ENCODE measurements at regions not wholly inside any gene's neighbourhood (a gene's known extent, or its start where the extent isn't known, plus 50 kb on each side); places are given as distances from the start of the nearest gene placed in this dataset.
A peak's percentile ranks its signal among the peaks of the same experiment; 100 is the strongest.

DNA sequence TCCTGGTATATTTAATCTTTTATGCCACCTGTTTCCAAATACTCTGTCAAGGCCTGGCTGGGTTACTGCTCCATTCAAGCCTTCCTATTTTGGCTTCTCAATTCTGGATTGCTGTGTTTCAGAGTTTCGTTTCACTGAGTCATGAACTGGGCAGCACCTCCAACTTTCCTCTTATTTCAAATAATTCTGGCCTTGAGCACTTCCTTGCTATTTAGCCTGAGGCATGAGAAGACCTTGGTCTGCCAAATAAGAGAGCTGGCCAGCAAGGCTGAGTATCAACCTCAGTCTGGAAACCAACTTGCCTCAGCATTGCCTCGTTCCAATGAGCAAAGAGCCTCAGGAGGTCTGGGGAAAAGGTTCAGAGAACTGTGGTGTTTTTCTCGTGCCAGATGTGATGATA, 66.6 kb downstream of the TNFAIP3 start:
- DNase-seq (ENCODE audit: low read depth), result peak; percentile 98

DNA sequence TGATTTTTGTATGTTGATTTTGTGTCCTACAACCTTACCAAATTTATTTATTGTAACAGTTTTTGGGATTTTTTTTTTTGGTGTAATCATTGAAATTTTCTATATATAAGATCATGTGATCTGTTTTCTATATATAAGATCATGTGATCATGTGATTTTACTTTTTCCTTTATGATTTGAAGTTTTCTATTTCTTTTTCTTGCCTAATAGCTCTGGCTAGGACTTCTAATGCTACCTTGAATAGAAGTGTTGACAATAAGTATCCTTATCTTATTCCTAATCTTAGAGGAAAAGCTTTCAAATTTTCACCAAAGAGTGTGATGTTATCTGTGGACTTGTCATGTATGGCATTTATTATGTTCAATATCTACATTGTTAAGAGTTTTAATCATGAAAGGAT, 69.7 kb downstream of the TNFAIP3 start:
- no peak for DNase-seq (ENCODE audit: low read depth)

DNA sequence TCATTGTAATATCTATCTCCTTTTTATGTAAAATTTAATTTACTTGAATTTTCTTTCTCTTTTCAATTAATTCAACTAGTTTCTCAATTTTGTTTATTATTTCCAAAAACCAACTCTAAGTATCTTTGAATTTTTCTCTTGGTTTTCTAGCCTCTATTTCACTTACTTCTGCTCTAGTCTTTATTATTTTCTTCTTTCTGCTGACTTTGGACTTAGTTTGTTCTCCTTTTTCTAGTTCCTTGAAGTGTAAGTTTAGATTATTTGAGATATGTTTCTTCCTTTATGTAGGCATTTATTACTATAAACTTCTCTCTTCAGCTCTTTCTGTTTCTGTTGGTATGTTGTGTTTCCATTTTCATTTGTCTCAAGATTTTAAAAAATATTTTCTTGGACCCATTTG, 70.8 kb downstream of the TNFAIP3 start:
- DNase-seq (ENCODE audit: low read depth), result no peak

DNA sequence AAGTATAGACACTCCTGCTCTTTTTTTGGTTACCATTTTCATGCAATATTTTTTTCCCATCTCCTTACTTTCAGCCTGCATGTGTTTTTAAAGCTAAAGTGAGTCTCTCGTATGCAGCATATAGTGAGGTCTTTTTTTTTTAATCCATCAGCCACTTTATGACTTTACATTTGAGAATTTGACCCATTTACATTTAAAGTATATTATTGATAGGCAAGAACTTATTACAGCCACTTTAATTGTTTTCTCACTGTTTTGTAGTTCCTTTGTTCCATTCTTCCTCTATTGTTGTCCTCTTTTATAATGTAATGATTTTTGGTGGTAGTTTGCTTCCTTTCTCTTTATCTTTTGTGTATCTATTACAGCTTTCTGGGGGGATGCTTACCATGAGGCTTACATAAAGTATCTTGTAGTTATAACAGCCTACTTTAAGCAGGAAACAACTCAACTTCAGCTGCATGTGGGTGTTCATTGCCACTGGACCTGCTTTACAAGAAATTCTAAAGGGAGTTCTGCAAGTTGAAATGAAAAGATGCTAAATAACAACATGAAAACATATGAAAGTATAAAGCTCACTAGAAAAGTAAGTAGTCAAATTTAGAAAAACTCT, 71.8 kb downstream of the TNFAIP3 start:
- DNase-seq (ENCODE audit: low read depth), result no peak

DNA sequence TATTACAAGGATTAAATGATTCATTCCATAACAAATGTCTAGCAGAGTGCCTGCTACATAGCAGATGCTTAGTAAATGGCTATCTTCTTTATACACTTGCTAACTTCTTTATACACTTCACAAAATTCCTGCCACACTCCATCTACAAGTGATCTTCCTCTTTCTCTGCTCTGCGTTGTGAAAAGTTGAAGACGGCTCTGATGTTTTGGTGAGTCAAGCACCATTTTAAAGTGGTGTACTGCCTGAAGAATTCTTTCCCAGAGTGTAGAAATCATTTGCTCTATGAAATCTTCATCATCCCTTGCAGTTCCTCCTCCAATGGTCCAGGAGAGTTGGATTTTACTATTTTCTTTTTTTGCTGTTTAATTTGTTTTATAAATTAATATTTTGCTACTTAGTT, 74.9 kb downstream of the TNFAIP3 start:
- DNase-seq (ENCODE audit: low read depth), result no peak

DNA sequence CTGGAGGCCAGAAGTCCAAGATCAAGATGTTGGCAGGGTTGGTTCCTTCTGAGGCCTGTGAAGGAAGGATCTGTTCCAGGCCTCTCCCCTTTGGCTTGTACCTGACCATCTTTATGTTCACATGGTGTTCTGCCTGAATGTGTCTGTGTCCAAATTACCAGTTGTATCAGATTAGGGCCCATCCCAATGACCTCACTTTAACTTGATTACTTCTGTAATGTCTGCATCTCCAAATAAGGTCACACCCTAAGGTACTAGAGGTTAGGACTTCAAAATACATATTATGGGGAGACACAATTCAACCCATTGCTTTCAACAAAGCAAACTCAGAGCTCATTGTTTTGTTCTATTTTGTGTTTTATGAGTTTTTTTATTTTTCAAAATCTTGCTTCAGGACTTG, 75.7 kb downstream of the TNFAIP3 start:
- no peak for DNase-seq (ENCODE audit: low read depth)

DNA sequence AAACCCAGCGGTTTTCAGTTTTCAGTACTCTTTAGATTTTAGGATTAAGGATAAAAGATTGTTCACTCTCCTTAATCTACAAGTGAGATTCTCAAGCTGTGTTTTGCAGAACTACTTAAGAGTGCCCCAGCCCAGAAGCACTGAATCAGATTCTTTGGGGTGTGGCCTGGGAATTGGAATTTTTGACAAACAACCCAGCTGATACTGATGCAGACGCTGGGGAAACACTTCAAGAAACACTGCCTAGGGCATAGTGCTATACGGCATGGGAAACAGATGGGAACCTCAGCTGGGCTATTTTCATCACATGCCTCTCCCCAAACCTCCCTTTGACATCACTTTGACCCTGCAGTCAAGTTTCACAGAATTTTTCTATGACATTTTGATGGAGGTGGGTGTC, 77.3 kb downstream of the TNFAIP3 start:
- peak; percentile 58 for DNase-seq (ENCODE audit: low read depth)

DNA sequence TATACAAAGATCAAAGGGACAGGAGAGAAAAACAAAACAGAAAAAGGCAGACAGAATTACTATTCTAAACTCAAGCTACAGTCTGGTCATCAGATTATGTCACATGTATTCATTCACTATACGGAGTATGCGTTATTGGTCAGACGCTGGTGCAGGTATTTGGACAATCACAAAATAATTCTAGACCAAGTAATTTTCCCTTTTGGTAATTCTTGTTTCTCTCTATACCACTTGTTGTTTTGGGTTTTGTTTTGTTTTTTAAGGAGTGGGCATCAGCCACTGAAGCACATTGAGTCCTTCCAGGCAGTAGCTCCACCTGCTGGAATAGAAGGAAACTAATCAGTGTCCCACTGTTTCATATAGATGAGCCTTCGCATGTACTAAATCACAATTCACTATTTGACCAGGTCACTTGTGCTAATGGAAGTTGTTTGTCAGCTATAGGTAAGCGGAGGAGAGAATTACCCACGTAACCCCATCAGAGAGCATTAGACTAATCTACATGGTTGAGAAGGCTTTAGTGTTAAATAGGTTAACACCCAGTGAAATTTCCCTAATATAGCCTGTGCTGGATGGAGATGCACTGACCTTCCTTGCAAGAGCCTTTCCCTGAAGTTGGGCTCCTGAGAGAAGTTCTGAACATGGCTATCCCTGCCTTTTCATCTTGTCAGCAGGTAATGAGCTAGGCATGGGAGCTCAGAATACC, 77.9 kb downstream of the TNFAIP3 start:
- DNase-seq (ENCODE audit: low read depth), result peak; percentile 56

DNA sequence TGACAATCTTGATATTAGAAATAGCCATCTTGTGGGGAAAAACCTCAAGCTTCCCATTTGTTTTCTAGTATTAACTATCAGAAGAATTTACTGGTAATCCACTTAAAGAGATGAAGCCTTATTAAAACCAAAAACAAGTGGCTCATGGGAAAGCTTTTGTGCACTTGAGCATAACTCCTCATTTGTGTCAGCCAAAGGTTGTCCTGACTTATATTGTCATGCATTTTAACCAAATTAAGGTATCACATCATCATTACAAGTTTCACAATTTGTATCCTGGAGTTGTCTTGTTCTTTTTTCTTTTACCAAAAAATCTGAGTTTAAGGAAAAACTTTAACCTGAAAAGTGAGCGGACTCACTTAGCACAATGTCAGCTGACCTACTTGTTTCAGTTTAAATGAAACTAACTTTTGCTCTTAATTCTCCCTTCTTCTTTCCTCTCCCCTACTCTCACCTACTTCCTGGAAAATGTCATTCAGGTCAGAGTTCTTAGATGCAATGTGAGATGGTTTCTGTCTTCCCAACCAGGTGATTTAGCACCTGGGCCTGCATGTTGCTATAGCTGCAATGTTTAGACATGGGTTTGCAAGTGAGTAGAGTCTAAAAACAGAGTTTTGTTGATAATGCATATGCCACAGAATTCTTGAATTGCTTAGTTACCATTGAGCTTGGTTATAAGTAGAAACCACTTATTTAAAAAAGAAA, 82.8 kb downstream of the TNFAIP3 start:
- DNase-seq (ENCODE audit: low read depth), result no peak

DNA sequence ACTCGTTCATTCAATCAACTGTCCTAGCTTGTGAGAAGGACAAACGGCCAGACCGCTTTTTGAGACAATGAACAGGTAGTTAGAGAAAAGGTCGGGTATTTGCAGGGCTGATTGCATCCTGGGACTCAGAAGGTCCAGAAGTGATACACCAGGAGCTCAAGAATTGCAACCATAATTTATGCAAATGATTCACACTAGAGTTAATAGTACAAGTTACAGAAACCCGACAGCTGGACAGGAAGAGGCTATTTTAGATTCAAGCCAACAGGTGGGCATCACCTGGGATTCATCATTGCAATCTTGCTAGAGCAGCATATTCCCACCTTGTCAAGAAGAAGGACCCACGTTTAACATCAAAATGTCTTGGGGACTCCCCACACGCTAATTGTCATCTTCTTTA, 83.5 kb downstream of the TNFAIP3 start:
- DNase-seq (ENCODE audit: low read depth), result no peak

DNA sequence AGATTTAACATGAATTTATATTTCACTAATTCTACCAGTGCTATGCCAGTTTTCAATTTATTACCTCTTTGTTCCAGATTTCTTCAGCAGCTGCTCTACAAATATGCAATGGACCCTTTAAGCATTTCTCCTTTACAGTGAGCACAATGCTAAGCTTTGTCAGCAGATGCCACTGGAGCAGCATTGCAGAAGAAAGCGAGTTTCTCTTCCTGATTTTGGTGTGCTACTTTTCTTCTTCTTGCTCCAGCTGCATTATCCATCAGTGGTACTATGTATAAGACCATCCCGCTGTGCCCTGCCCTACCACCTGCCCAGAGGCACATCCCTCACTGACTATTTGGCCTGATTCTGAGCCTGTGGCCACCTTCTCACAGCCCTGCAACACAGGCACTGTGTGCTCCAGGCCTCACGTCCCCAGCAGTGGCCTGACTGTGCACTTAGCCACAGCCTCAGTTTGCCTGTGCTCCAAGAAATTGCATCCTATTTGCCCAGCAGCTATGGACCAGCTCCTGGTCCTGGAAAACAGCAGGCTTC, 84.1 kb downstream of the TNFAIP3 start:
- DNase-seq (ENCODE audit: low read depth), result no peak

DNA sequence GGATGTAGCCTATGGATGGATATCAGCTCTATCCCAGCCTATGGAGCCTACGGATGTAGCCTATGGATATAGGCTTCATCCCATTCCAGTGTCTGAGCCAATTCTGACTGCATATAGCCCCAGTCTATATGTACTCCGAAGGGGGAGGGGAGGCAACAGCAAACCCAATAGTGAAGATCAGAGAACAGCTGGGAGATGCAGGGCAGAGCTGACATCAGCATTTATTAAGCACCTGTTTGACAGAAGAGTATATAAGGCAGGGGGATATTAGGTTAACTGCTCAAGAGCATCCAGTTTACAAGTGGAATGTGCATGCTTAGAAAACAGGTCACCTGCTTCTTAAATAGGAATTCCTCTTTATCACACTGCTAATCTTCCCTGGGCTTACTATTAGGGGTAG, 85.2 kb downstream of the TNFAIP3 start:
- DNase-seq (ENCODE audit: low read depth), result no peak

DNA sequence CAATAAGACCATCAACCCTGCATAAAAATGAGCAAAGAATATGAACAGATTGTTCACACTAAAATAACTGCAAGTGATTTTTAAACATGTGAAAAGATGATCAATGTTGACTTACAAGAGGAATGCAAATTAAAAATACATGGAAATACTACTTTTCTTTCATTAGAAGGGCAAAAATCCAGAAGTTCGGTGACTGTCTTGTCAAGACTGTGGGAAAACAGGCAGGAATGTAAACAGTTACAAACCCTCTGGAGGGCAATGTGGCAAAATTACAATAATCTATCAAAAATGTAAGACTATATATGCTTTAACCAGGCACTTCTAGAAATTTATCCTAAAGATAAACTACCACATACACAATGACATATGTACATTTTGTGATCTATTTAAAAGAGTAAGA, 86.7 kb downstream of the TNFAIP3 start:
- no peak for DNase-seq (ENCODE audit: low read depth)

DNA sequence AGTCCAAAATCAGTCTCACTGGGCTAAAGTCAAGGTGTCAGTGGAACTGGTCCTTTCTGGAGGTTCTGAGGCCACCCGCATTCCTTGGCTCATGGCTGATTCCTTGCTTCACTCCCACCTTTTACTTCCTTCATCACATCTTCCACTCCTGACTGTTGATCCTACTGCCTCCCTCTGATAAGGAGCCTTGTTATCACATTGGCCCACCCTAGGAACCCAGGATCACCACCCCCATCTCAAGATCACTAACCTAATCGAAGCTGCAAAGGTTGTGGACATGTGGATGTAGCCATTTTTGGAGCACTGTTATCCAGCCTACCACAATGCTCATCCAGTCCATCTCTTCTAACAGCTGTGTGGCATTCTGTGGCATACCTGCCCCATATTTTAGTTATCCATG, 87.2 kb downstream of the TNFAIP3 start:
- DNase-seq (ENCODE audit: low read depth), result no peak

DNA sequence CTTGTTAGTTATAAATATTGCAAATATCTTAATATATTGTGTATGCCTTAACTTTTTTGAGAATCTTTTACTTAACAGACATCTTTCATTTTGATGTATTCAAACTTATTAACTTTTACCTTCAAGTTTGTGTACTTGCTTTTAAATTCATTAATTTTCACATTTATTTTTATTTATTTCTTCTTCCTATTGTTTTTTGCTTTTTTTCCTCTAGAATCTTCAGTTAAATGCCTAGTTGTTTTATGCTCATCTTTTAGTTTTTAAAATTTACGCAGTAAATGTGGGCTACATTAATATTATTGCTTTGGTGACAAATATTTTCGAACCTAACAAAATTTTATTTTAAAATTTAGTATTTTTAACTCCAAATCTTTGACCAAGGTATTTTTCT, 89.0 kb downstream of the TNFAIP3 start:
- no peak for DNase-seq (ENCODE audit: low read depth)

DNA sequence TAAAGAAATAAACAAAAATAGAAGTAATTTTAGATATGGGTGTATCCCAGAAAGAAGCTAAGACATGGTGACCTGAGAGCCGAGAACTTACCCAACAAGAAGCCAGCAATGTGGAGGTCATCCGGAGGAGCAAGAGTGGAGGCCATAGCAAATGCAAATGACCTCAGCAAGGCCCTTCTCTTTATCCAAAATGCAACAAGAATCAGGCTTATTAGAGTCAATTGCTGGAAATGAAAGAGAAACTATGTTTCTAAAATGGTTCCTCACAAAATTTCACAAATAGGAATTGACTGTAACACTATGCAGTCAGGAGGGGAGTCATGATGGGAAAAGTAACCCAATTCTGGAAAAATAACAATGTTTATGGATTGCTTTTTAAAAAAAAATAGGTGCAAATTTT, 90.4 kb downstream of the TNFAIP3 start:
- no peak for DNase-seq (ENCODE audit: low read depth)

DNA sequence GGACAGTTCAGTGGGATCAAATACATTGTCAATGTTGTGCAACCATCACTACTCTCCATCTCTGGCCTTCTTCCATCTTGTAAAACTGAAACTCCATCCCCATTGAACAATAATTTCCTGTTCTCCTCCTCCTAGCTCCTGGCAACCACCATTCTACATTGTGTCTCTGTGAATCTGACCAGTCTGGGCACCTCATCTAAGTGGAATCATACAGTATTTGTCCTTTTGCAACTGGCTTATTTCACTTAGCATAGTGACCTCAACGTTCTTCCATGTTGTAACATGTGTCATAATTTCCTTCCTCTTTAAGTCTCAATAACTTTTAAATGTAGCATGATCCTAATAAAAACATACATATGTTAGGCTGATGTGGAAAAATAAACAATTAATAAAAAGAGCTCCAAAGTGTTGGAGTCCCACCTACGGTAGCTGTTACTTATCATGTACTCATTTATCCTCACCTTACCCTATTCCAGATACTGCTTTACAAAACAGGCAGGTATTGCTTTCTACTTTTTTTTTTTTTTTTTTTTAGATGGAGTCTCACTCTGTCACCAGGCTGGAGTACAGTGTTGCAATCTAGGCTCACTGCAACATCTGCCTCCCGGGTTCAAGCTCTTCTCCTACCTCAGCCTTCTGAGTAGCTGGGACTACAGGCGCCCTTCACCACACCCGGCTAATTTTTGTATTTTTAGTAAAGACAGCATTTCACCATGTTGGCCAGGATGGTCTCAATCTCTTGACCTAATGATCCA, 91.9 kb downstream of the TNFAIP3 start:
- DNase-seq (ENCODE audit: low read depth), result peak; percentile 74

DNA sequence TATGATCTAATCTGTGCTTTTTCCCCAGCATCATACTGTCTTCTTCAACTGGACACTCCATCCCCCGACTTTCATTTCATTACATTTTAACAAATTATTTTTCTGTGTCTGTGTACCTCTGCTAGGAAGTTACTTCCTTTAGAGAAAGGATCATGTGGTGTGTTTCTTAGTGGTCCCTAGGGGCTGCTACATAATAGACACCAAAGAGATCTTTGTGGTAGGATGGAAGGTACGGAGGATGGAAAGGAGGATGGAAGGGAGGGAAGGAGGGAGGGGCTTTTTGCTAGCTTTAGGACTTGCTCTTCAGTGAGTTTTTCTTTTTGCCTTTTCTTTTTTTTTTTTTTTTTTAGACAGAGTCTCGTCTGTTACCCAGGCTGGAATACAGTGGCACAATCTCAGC, 95.7 kb downstream of the TNFAIP3 start:
- no peak for DNase-seq (ENCODE audit: low read depth)

DNA sequence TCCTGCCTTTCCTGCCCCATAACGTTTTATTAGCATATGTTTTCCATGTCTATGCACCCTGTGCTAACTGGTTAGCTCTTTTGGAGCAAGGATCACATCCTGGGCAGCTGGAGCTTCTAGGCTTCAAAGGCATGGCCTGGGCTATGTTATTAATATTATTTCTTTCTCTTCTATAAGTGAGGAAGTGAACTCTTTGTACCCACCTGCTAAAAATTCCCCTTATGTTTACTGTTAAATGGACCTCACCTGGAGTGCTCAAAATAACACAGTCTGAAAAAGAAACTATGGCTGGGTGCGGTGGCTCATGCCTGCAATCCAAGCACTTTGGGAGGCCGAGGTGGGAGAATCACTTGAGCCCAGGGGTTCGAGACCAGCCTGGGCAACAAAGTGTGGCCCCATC, 97.8 kb downstream of the TNFAIP3 start:
- no peak for DNase-seq (ENCODE audit: low read depth)

DNA sequence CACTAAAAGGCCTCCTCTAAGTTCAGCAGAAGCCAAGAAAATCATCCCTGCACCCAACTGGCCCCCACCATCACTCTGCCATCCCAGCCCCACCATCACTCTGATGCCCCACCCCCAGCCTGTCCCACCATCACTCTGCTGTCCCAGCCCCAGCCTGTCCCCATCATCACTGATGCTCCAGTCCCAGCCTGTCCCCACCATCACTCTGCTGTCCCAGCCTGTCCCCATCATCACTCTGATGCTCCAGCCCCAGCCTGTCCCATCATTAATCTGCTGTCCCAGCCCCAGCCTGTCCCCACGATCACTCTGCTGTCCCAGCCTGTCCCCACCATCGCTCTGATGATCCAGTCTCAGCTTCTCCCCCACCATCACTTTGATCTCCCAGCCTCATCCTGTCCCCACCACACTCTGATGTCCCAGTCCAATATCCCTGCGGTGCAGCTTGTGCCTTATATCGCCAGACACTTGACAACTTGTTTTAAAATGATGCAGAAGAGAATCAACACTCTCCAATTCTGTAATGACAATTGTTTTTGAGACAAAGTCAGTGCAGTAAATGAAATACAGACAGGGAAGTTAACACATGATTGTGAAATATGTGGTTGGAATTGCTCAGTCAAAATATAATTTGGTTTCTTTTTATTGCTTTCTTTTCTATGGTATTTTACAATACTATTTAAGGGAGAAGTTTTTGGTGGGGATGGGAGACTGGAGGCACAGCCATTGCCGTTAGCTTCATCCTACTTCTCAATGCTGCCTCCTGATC, 100.8 kb downstream of the TNFAIP3 start:
- DNase-seq (ENCODE audit: low read depth), result peak; percentile 45

DNA sequence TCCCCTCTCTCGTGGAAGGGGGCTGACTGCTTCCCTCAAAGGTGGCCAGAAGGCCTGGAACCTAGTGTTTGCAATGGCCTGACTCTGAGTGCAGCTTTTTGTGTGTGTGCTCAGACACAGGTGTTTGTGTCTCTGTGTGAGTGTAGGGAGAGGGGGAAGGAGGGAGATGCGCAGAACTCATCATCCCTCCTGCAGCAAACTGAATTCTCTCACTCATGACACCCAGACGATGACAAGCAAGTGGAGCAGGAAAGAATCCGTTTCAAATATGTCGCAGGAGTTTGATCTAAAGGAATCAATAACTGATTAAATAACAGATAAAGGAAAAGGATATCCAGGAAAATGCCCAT, 101.4 kb downstream of the TNFAIP3 start:
- no peak for DNase-seq (ENCODE audit: low read depth)

DNA sequence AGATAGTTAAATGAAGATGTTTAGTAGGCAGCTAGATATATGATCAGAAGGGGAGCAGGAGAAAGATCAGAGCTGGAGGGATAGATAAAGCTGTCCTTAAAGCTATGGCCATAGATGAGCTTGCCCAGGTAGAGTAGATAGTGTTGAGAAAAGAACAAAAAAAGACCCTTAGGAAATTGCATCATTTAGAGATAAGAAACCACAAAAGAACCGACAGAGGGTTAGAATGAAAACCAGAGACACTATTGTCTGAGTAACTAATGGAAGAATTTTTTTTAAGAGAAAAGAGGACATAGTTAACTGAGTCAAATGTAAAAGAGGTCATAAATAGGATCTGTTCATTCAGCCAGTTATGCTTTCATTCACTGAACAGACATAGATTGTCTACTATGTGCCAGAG, 101.8 kb downstream of the TNFAIP3 start:
- no peak for DNase-seq (ENCODE audit: low read depth)
